H9 (cell line): ENCODE measurements at regions not wholly inside any gene's neighbourhood (a gene's known extent, or its start where the extent isn't known, plus 50 kb on each side); places are given as distances from the start of the nearest gene placed in this dataset.

ENCODE experiments used
- DNase-seq: peaks from one replicate; pipeline ENCODE4 v3.0.0-alpha.2; 2017
- H2AFZ ChIP-seq: one replicate; pipeline ENCODE4 v1.6.1; 2013; ENCODE audit warnings: mild to moderate bottlenecking, low read length, control low read depth, moderate library complexity
- H2AK5ac ChIP-seq: 2 replicates; pipeline ENCODE4 v1.6.1; 2013; ENCODE audit warnings: low read length, control low read depth, mixed read lengths; ENCODE audit not compliant: insufficient read length
- H2BK120ac ChIP-seq: one replicate; pipeline ENCODE4 v1.6.1; 2013; ENCODE audit warnings: low read depth, mild to moderate bottlenecking, low read length, control low read depth, inconsistent platforms; ENCODE audit not compliant: poor library complexity, severe bottlenecking
- H2BK12ac ChIP-seq: 2 replicates; pipeline ENCODE4 v1.6.1; 2013; ENCODE audit warnings: low read length, control low read depth, mixed read lengths, low read depth; ENCODE audit not compliant: insufficient read length
- H2BK15ac ChIP-seq: 2 replicates; pipeline ENCODE4 v1.6.1; 2013; ENCODE audit warnings: low read depth, low read length, control low read depth
- H2BK20ac ChIP-seq: one replicate; pipeline ENCODE4 v1.6.1; 2013; ENCODE audit warnings: low read depth, mild to moderate bottlenecking, low read length, control low read depth, inconsistent platforms; ENCODE audit not compliant: poor library complexity, severe bottlenecking
- H2BK5ac ChIP-seq: 2 replicates; pipeline ENCODE4 v1.6.1; 2013; ENCODE audit warnings: low read length, control low read depth, mixed read lengths; ENCODE audit not compliant: insufficient read length
- H3K14ac ChIP-seq: 2 replicates; pipeline ENCODE4 v1.6.1; 2013; ENCODE audit warnings: low read length, control low read depth; ENCODE audit not compliant: insufficient read depth
- H3K18ac ChIP-seq: 2 replicates; pipeline ENCODE4 v1.6.1; 2013; ENCODE audit warnings: low read depth, mild to moderate bottlenecking, mixed read lengths, low read length, control low read depth; ENCODE audit not compliant: insufficient read length
- H3K23ac ChIP-seq: 2 replicates; pipeline ENCODE4 v1.6.1; 2013; ENCODE audit warnings: low read length, control low read depth, mixed read lengths, low read depth; ENCODE audit not compliant: insufficient read length
- H3K23me2 ChIP-seq: 2 replicates; pipeline ENCODE4 v1.6.1; 2013; ENCODE audit warnings: low read depth, mild to moderate bottlenecking, mixed read lengths, low read length, control low read depth; ENCODE audit not compliant: insufficient read length, poor library complexity, severe bottlenecking
- H3K27ac ChIP-seq: 2 replicates; pipeline ENCODE4 v1.5.1; 2013; ENCODE audit warnings: low read length, control low read depth, mixed read lengths, low read depth; ENCODE audit not compliant: insufficient read length
- H3K27me3 ChIP-seq: 2 replicates; pipeline ENCODE4 v1.6.1; 2013; ENCODE audit warnings: low read length, control low read depth, inconsistent platforms; ENCODE audit not compliant: insufficient read depth
- H3K4ac ChIP-seq: 2 replicates; pipeline ENCODE4 v1.6.1; 2013; ENCODE audit warnings: low read depth, mild to moderate bottlenecking, control low read depth, inconsistent platforms, low read length, moderate library complexity
- H3K4me1 ChIP-seq: 2 replicates; pipeline ENCODE4 v1.6.1; 2013; ENCODE audit warnings: low read length, control low read depth, inconsistent platforms; ENCODE audit not compliant: insufficient read depth
- H3K4me2 ChIP-seq: 2 replicates; pipeline ENCODE4 v1.6.1; 2013; ENCODE audit warnings: low read length, control low read depth, mixed read lengths; ENCODE audit not compliant: insufficient read length, insufficient read depth
- H3K56ac ChIP-seq: 2 replicates; pipeline ENCODE4 v1.6.1; 2013; ENCODE audit warnings: low read depth, mild to moderate bottlenecking, mixed read lengths, low read length, control low read depth; ENCODE audit not compliant: insufficient read length
- H3K79me1 ChIP-seq: 2 replicates; pipeline ENCODE4 v1.6.1; 2013; ENCODE audit warnings: low read depth, mild to moderate bottlenecking, moderate library complexity, low read length, control low read depth, inconsistent platforms; ENCODE audit not compliant: insufficient read depth, poor library complexity, severe bottlenecking
- H3K79me2 ChIP-seq: 2 replicates; pipeline ENCODE4 v1.6.1; 2013; ENCODE audit warnings: low read length, control low read depth, inconsistent platforms; ENCODE audit not compliant: insufficient read depth
- H3K9ac ChIP-seq: 2 replicates; pipeline ENCODE4 v1.6.1; 2013; ENCODE audit warnings: low read length, control low read depth, mixed read lengths; ENCODE audit not compliant: insufficient read length; ENCODE audit errors: extremely low read depth
- H3K9me3 ChIP-seq: one replicate; pipeline ENCODE4 v1.6.1; 2013; ENCODE audit warnings: low read depth, low read length, inconsistent platforms; ENCODE audit not compliant: control insufficient read depth
- H3T11ph ChIP-seq: one replicate; pipeline ENCODE4 v1.6.1; 2013; ENCODE audit warnings: mild to moderate bottlenecking, low read length, control low read depth, inconsistent platforms
- H4K20me1 ChIP-seq: one replicate; pipeline ENCODE4 v1.6.1; 2013; ENCODE audit not compliant: control insufficient read depth, insufficient read length, insufficient read depth
- H4K5ac ChIP-seq: 2 replicates; pipeline ENCODE4 v1.6.1; 2013; ENCODE audit warnings: low read depth, mild to moderate bottlenecking, mixed read lengths, low read length, control low read depth; ENCODE audit not compliant: insufficient read length
- H4K8ac ChIP-seq: replicated peaks from 2 replicates; pipeline ENCODE4 v1.6.1; 2013; ENCODE audit warnings: low read length, control low read depth, mixed read lengths, low read depth; ENCODE audit not compliant: insufficient read length
- H4K91ac ChIP-seq: 2 replicates; pipeline ENCODE4 v1.6.1; 2013; ENCODE audit warnings: low read depth, mild to moderate bottlenecking, moderate library complexity, mixed read lengths, low read length, control low read depth; ENCODE audit not compliant: insufficient read length
- H3K27ac Mint-ChIP-seq, 3 experiments: 2 replicates in 2 of 3; 3 replicates in 1 of 3; pipeline ENCODE4 v1.8.0; 2020 to 2021; ENCODE audit warnings: mixed read lengths in 3 of 3, mild to moderate bottlenecking in 1 of 3, moderate library complexity in 1 of 3
- H3K27me3 Mint-ChIP-seq: 2 replicates; pipeline ENCODE4 v1.8.0; 2021; ENCODE audit warnings: low read depth, mild to moderate bottlenecking, moderate library complexity, mixed read lengths
- H3K36me3 Mint-ChIP-seq, 3 experiments: 2 replicates in 2 of 3; 3 replicates in 1 of 3; pipeline ENCODE4 v1.8.0; 2020 to 2021; ENCODE audit warnings: low read depth in 3 of 3, mixed read lengths in 3 of 3; ENCODE audit not compliant: insufficient read depth in 1 of 3
- H3K4me1 Mint-ChIP-seq, 2 experiments: 2 replicates each; pipeline ENCODE4 v1.8.0; 2020; ENCODE audit warnings: mixed read lengths in 2 of 2
- H3K4me3 Mint-ChIP-seq, 2 experiments: 2 replicates in 1 of 2; 3 replicates in 1 of 2; pipeline ENCODE4 v1.8.0; 2020 to 2021; ENCODE audit warnings: mild to moderate bottlenecking in 2 of 2, mixed read lengths in 2 of 2, moderate library complexity in 1 of 2
- H3K9me3 Mint-ChIP-seq, 2 experiments: 2 replicates in 1 of 2; 3 replicates in 1 of 2; pipeline ENCODE4 v1.8.0; 2020; ENCODE audit warnings: mild to moderate bottlenecking in 2 of 2, mixed read lengths in 2 of 2, moderate library complexity in 1 of 2
- WGBS: extraction: QIAGEN DNeasy Blood & Tissue Kit; methylation state at CpG from one replicate; pipeline ENCODE4 v1.1.7; 2013; ENCODE audit warnings: missing lambda C conversion rate, low lambda C conversion rate, mixed read lengths; ENCODE audit not compliant: insufficient read length; ENCODE audit errors: extremely low coverage; 5-methylcytosine and 5-hydroxymethylcytosine counted together
- TF ChIP-seq, protein P1 (sequence below): fragments of 200-600 bp; sonication (generic); conservative IDR thresholded peaks from 3 replicates; pipeline ENCODE4 v1.8.0; 2021; ENCODE audit warnings: antibody characterized with exemption, mild to moderate bottlenecking

DNA sequence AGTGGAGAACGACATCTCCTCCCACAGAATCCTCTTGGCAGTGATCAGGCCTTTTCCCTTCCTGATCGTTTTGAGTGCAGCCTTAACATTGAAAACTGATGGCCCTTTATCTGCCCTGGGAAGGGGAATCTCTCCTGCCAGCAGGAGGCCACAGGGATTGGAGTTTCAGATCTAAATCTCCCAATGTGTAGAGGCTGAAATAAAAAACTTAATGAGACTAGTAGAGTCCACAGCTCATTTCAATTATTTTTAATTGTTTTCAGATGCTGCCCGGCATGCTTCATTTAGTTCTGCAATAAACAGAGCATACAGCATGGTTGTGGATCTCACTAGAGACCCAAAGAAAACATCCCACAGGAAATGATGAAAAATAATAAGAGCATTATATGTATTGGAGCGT, 662.2 kb upstream of the HS3ST5 start:
- H2BK12ac ChIP-seq, result no peak overlapping the region
- no peaks in the 10 kb centered on the region for H3K27me3 ChIP-seq
- H2BK5ac ChIP-seq, result no peak overlapping the region
- no peak overlapping the region for H3T11ph ChIP-seq
- TF ChIP-seq, protein P1, sequence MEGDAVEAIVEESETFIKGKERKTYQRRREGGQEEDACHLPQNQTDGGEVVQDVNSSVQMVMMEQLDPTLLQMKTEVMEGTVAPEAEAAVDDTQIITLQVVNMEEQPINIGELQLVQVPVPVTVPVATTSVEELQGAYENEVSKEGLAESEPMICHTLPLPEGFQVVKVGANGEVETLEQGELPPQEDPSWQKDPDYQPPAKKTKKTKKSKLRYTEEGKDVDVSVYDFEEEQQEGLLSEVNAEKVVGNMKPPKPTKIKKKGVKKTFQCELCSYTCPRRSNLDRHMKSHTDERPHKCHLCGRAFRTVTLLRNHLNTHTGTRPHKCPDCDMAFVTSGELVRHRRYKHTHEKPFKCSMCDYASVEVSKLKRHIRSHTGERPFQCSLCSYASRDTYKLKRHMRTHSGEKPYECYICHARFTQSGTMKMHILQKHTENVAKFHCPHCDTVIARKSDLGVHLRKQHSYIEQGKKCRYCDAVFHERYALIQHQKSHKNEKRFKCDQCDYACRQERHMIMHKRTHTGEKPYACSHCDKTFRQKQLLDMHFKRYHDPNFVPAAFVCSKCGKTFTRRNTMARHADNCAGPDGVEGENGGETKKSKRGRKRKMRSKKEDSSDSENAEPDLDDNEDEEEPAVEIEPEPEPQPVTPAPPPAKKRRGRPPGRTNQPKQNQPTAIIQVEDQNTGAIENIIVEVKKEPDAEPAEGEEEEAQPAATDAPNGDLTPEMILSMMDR, result no peak
- no CpG with 5 or more reads among the region's 4 CpGs for WGBS
- H3K79me2 ChIP-seq, result no peaks in the 10 kb centered on the region
- no peak overlapping the region for H3K9ac ChIP-seq
- H2AK5ac ChIP-seq, result no peak overlapping the region
- no peak overlapping the region for H2AFZ ChIP-seq
- no peak overlapping the region for H3K14ac ChIP-seq
- H4K8ac ChIP-seq, result no peak overlapping the region
- H3K9me3 Mint-ChIP-seq, result peaks cover 7 to 10% of the 10 kb centered on the region in 2 experiments
- no peak overlapping the region for H3K27ac ChIP-seq
- no peak overlapping the region for H3K23ac ChIP-seq
- H3K4ac ChIP-seq, result no peak overlapping the region
- no peak overlapping the region for H2BK20ac ChIP-seq
- no peaks in the 10 kb centered on the region for H3K79me1 ChIP-seq
- no peak overlapping the region for H3K4me3 Mint-ChIP-seq
- no peak overlapping the region for H4K5ac ChIP-seq
- no peak overlapping the region for H3K4me2 ChIP-seq
- H3K36me3 Mint-ChIP-seq, result peaks cover 1 to 17% (median 3%) of the 10 kb centered on the region in 3 experiments; a peak in 5 of 7 replicates
- H3K4me1 Mint-ChIP-seq, result no peaks in the 10 kb centered on the region
- H4K91ac ChIP-seq, result no peak overlapping the region
- no peak for DNase-seq
- H2BK15ac ChIP-seq, result no peak overlapping the region
- no peaks in the 10 kb centered on the region for H3K4me1 ChIP-seq
- H4K20me1 ChIP-seq, result no peaks in the 10 kb centered on the region
- H3K9me3 ChIP-seq, result no peaks in the 10 kb centered on the region
- H3K23me2 ChIP-seq, result no peaks in the 10 kb centered on the region
- no peak overlapping the region for H2BK120ac ChIP-seq
- no peak overlapping the region for H3K27ac Mint-ChIP-seq
- H3K56ac ChIP-seq, result no peak overlapping the region
- no peaks in the 10 kb centered on the region for H3K27me3 Mint-ChIP-seq
- no peak overlapping the region for H3K18ac ChIP-seq
